ENCODE measurements at regions not wholly inside any gene's neighbourhood (a gene's known extent, or its start where the extent isn't known, plus 50 kb on each side); places are given as distances from the start of the nearest gene placed in this dataset.

GRCh38 chr20:60930023-60930790 is 321.9 kb upstream of the CDH4 start:
- no peak overlapping the region for H3K9ac ChIP-seq (ENCODE audit: low read depth, low read length, poor library complexity)
- no peak overlapping the region for H2AK5ac ChIP-seq (ENCODE audit: low read depth, low read length)
- no peak overlapping the region for H4K8ac ChIP-seq (ENCODE audit: low read depth, low read length)
- H3K4ac ChIP-seq (ENCODE audit: low read length): no peak overlapping the region
- no CpG with 5 or more reads among the region's 15 CpGs for WGBS, 2 donors (ENCODE audit: extremely low coverage in 2 of 2, insufficient read length in 2 of 2, insufficient replicate concordance in 1 of 2)
- no peaks in the 10 kb centered on the region for H3K4me1 ChIP-seq (ENCODE audit: control insufficient read depth in 2 of 2, insufficient read depth in 1 of 2, low read depth in 1 of 2, low read length in 2 of 2)
- no peak overlapping the region for H3K27ac ChIP-seq (replicated peaks; ENCODE audit: low read length)
- H2BK120ac ChIP-seq (ENCODE audit: low read depth, low read length): no peak overlapping the region
- H3K79me1 ChIP-seq (ENCODE audit: low read depth, low read length): no peaks in the 10 kb centered on the region
- no peak overlapping the region for H2BK15ac ChIP-seq (ENCODE audit: low read length)
- DNase-seq (ENCODE audit: low spot score): no peak
- H3K9me3 ChIP-seq (replicated peaks in 1 of 2; ENCODE audit: control insufficient read depth in 2 of 2, insufficient read depth in 1 of 2, low read depth in 1 of 2, low read length in 2 of 2): no peaks in the 10 kb centered on the region
- H3K18ac ChIP-seq (ENCODE audit: low read length): no peak overlapping the region
- no peak overlapping the region for H2BK5ac ChIP-seq (ENCODE audit: low read length)
- no peaks in the 10 kb centered on the region for H3K27me3 ChIP-seq (ENCODE audit: control insufficient read depth in 3 of 3, insufficient read depth in 3 of 3, low read depth in 1 of 3, low read length in 3 of 3)
- H3K4me3 ChIP-seq (ENCODE audit: low read length in 2 of 2): no peak overlapping the region
- H4K91ac ChIP-seq (ENCODE audit: low read depth, low read length, poor library complexity): no peak overlapping the region
- H3K23ac ChIP-seq (ENCODE audit: low read depth, low read length, poor library complexity): no peak overlapping the region
- H2AFZ ChIP-seq (ENCODE audit: low read length): no peak overlapping the region
- no peaks in the 10 kb centered on the region for H3K36me3 ChIP-seq (replicated peaks in 1 of 2; ENCODE audit: control insufficient read depth in 2 of 2, insufficient read depth in 2 of 2, low read length in 2 of 2)
- no peak overlapping the region for H2BK12ac ChIP-seq (ENCODE audit: low read length)
- H3K4me2 ChIP-seq (ENCODE audit: insufficient read depth, low read length, poor library complexity, severe bottlenecking): no peak overlapping the region
- no peak overlapping the region for H3K14ac ChIP-seq (ENCODE audit: low read length)

GRCh38 chr20:60931696-60932095 is 320.4 kb upstream of the CDH4 start:
- H3K23ac ChIP-seq (ENCODE audit: low read depth, low read length, poor library complexity): no peak overlapping the region
- no peak overlapping the region for H4K91ac ChIP-seq (ENCODE audit: low read depth, low read length, poor library complexity)
- no peak overlapping the region for H3K4me2 ChIP-seq (ENCODE audit: insufficient read depth, low read length, poor library complexity, severe bottlenecking)
- no peak overlapping the region for H2BK120ac ChIP-seq (ENCODE audit: low read depth, low read length)
- no peaks in the 10 kb centered on the region for H3K9me3 ChIP-seq (replicated peaks in 1 of 2; ENCODE audit: control insufficient read depth in 2 of 2, insufficient read depth in 1 of 2, low read depth in 1 of 2, low read length in 2 of 2)
- no peak overlapping the region for H3K14ac ChIP-seq (ENCODE audit: low read length)
- H4K8ac ChIP-seq (ENCODE audit: low read depth, low read length): no peak overlapping the region
- H2BK12ac ChIP-seq (ENCODE audit: low read length): no peak overlapping the region
- no CpG with 5 or more reads among the region's 4 CpGs for WGBS, 2 donors (ENCODE audit: extremely low coverage in 2 of 2, insufficient read length in 2 of 2, insufficient replicate concordance in 1 of 2)
- H3K4ac ChIP-seq (ENCODE audit: low read length): no peak overlapping the region
- H2BK15ac ChIP-seq (ENCODE audit: low read length): no peak overlapping the region
- H3K4me1 ChIP-seq (ENCODE audit: control insufficient read depth in 2 of 2, insufficient read depth in 1 of 2, low read depth in 1 of 2, low read length in 2 of 2): no peaks in the 10 kb centered on the region
- H3K4me3 ChIP-seq (ENCODE audit: low read length in 2 of 2): no peak overlapping the region
- no peak for DNase-seq (ENCODE audit: low spot score)
- H3K36me3 ChIP-seq (replicated peaks in 1 of 2; ENCODE audit: control insufficient read depth in 2 of 2, insufficient read depth in 2 of 2, low read length in 2 of 2): no peaks in the 10 kb centered on the region
- no peaks in the 10 kb centered on the region for H3K79me1 ChIP-seq (ENCODE audit: low read depth, low read length)
- no peak overlapping the region for H2AFZ ChIP-seq (ENCODE audit: low read length)
- no peak overlapping the region for H3K27ac ChIP-seq (replicated peaks; ENCODE audit: low read length)
- H2BK5ac ChIP-seq (ENCODE audit: low read length): no peak overlapping the region
- H2AK5ac ChIP-seq (ENCODE audit: low read depth, low read length): no peak overlapping the region
- H3K18ac ChIP-seq (ENCODE audit: low read length): no peak overlapping the region
- no peaks in the 10 kb centered on the region for H3K27me3 ChIP-seq (ENCODE audit: control insufficient read depth in 3 of 3, insufficient read depth in 3 of 3, low read depth in 1 of 3, low read length in 3 of 3)
- no peak overlapping the region for H3K9ac ChIP-seq (ENCODE audit: low read depth, low read length, poor library complexity)

GRCh38 chr20:60934724-60935123 is 317.3 kb upstream of the CDH4 start:
- no peak overlapping the region for H3K4ac ChIP-seq (ENCODE audit: low read length)

GRCh38 chr20:60935971-60936370 is 316.1 kb upstream of the CDH4 start:
- no peak overlapping the region for H3K27ac ChIP-seq (replicated peaks; ENCODE audit: low read length)
- no peak overlapping the region for H2BK12ac ChIP-seq (ENCODE audit: low read length)
- H3K36me3 ChIP-seq (replicated peaks in 1 of 2; ENCODE audit: control insufficient read depth in 2 of 2, insufficient read depth in 2 of 2, low read length in 2 of 2): no peaks in the 10 kb centered on the region
- no peak overlapping the region for H3K4me3 ChIP-seq (ENCODE audit: low read length in 2 of 2)
- H3K18ac ChIP-seq (ENCODE audit: low read length): no peak overlapping the region
- H3K4me2 ChIP-seq (ENCODE audit: insufficient read depth, low read length, poor library complexity, severe bottlenecking): no peak overlapping the region
- H3K27me3 ChIP-seq (ENCODE audit: control insufficient read depth in 3 of 3, insufficient read depth in 3 of 3, low read depth in 1 of 3, low read length in 3 of 3): no peaks in the 10 kb centered on the region
- H3K14ac ChIP-seq (ENCODE audit: low read length): no peak overlapping the region
- H3K4ac ChIP-seq (ENCODE audit: low read length): no peak overlapping the region
- H3K9me3 ChIP-seq (replicated peaks in 1 of 2; ENCODE audit: control insufficient read depth in 2 of 2, insufficient read depth in 1 of 2, low read depth in 1 of 2, low read length in 2 of 2): no peaks in the 10 kb centered on the region
- H2BK5ac ChIP-seq (ENCODE audit: low read length): no peak overlapping the region
- H3K4me1 ChIP-seq (ENCODE audit: control insufficient read depth in 2 of 2, insufficient read depth in 1 of 2, low read depth in 1 of 2, low read length in 2 of 2): no peaks in the 10 kb centered on the region
- H2AFZ ChIP-seq (ENCODE audit: low read length): no peak overlapping the region
- no CpG with 5 or more reads among the region's 8 CpGs for WGBS, 2 donors (ENCODE audit: extremely low coverage in 2 of 2, insufficient read length in 2 of 2, insufficient replicate concordance in 1 of 2)
- H3K79me1 ChIP-seq (ENCODE audit: low read depth, low read length): no peaks in the 10 kb centered on the region
- H4K91ac ChIP-seq (ENCODE audit: low read depth, low read length, poor library complexity): no peak overlapping the region
- H2BK15ac ChIP-seq (ENCODE audit: low read length): no peak overlapping the region
- H2BK120ac ChIP-seq (ENCODE audit: low read depth, low read length): no peak overlapping the region
- H2AK5ac ChIP-seq (ENCODE audit: low read depth, low read length): no peak overlapping the region
- no peak overlapping the region for H4K8ac ChIP-seq (ENCODE audit: low read depth, low read length)
- no peak for DNase-seq (ENCODE audit: low spot score)
- no peak overlapping the region for H3K9ac ChIP-seq (ENCODE audit: low read depth, low read length, poor library complexity)
- H3K23ac ChIP-seq (ENCODE audit: low read depth, low read length, poor library complexity): no peak overlapping the region

More at GRCh38 chr20:60934724-60935123, 317.3 kb upstream of the CDH4 start:
- DNase-seq (ENCODE audit: low spot score): no peak
- Histone ChIP-seq H2AK5ac (ENCODE audit: low read depth, low read length) (no peak overlapping the region), H3K36me3 (replicated peaks in 1 of 2; ENCODE audit: control insufficient read depth in 2 of 2, insufficient read depth in 2 of 2, low read length in 2 of 2) (no peaks in the 10 kb centered on the region), H3K9me3 (replicated peaks in 1 of 2; ENCODE audit: control insufficient read depth in 2 of 2, insufficient read depth in 1 of 2, low read depth in 1 of 2, low read length in 2 of 2) (no peaks in the 10 kb centered on the region), H3K14ac (ENCODE audit: low read length) (no peak overlapping the region), H4K8ac (ENCODE audit: low read depth, low read length) (no peak overlapping the region), H2BK15ac (ENCODE audit: low read length) (no peak overlapping the region), H3K18ac (ENCODE audit: low read length) (no peak overlapping the region), H3K23ac (ENCODE audit: low read depth, low read length, poor library complexity) (no peak overlapping the region), H3K27ac (replicated peaks; ENCODE audit: low read length) (no peak overlapping the region), H2BK12ac (ENCODE audit: low read length) (no peak overlapping the region), H3K4me2 (ENCODE audit: insufficient read depth, low read length, poor library complexity, severe bottlenecking) (no peak overlapping the region), H3K27me3 (ENCODE audit: control insufficient read depth in 3 of 3, insufficient read depth in 3 of 3, low read depth in 1 of 3, low read length in 3 of 3) (no peaks in the 10 kb centered on the region), H2BK120ac (ENCODE audit: low read depth, low read length) (no peak overlapping the region), H2BK5ac (ENCODE audit: low read length) (no peak overlapping the region), H3K4me3 (ENCODE audit: low read length in 2 of 2) (no peak overlapping the region), H3K9ac (ENCODE audit: low read depth, low read length, poor library complexity) (no peak overlapping the region), H2AFZ (ENCODE audit: low read length) (no peak overlapping the region), H3K79me1 (ENCODE audit: low read depth, low read length) (no peaks in the 10 kb centered on the region), H3K4me1 (ENCODE audit: control insufficient read depth in 2 of 2, insufficient read depth in 1 of 2, low read depth in 1 of 2, low read length in 2 of 2) (no peaks in the 10 kb centered on the region), H4K91ac (ENCODE audit: low read depth, low read length, poor library complexity) (no peak overlapping the region)
- WGBS, 2 donors (ENCODE audit: extremely low coverage in 2 of 2, insufficient read length in 2 of 2, insufficient replicate concordance in 1 of 2): no CpG with 5 or more reads among the region's 3 CpGs

Data from neuronal stem cell (in vitro differentiated cells).